ENCODE measurements at regions not wholly inside any gene's neighbourhood (a gene's known extent, or its start where the extent isn't known, plus 50 kb on each side); places are given as distances from the start of the nearest gene placed in this dataset.

DNA sequence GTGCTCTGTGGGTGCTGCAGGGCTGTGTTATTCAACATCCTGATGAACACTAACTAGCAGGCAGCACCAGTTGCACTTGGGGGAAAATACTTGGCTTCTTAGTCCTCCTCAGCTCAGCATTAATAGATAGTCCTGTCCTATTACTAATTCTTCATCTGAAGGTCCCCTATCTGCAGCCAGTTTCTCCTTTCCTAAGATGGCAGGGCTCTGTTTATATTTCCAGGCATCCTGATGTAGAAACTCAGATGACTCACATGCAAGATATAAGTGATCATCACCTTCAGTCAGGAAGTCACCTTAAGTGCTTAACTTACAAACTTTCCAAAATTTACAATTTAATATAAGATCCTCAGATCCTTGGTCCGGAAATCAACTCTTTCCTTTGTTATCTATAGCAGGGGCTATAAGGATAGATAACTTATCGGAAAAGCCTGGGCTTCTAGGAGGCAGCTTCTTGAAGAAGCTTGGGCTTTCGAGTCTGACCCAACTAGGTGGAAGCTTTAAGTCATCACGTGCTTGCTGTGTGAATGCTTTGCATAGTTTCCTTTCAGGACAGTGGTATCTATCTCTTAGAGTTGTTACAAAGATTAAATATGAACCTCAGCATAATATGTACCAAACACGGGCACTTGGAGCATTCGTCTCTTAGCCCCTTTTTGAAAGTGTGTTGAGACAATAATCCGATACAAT, 181.0 kb upstream of the GRIP1 start:
- DNase-seq = no peak

DNA sequence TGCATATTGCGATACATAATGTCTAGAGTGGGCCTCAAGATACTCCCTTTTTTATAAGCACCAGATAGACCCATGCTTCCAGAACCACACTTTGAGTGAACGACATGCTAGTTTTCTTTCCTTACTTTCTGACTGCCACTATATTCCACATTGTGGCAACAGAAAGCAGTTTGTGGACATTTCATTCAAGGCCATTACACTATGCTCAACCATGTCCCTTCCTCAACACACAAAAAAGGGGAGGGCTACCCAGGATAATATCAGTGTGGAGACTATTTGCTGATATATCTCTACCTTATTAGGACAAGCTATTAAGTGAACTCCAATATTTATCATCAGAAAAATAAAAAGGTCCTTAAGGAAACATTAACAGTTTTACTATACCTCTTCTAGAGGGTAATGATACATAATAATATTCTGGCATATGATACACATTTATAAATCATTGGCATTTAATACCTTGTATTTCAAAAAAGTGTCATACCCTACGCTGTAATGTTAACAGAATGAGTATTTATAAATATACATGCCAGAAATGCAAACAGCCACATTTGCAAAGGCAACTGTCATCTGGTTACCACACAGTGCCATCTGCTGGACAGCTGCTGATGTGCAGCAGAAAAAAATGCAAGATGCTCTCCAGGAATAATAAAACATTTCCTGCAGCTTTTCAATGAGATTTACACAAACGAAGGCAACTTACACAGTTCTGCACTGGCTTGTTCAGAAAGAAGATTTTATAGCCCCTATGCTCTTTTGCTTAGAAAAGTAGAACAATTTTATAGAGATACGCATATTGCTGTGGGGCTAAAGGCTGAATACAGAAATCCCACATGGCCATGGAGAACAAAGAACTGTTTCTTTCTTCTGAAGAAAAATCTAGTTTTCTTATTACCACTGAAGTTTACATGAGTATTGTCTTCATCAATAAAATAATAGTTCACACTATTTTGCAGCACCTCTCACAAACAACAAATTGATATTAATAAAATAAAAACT, 182.2 kb upstream of the GRIP1 start:
- peak in 4 of 5 donors; percentile 27 to 54 (median 35) for DNase-seq

GRCh38 chr12:66862356-66862985, 183.6 kb upstream of the GRIP1 start:
- DNase-seq = no peak

- DNase-seq = no peak
These were observed 184.4 kb upstream of the GRIP1 start for GRCh38 chr12:66863276-66863675.

GRCh38 chr12:66877925-66878324, 199.0 kb upstream of the GRIP1 start:
- no peak for DNase-seq

GRCh38 chr12:66879409-66879808, 200.5 kb upstream of the GRIP1 start:
- DNase-seq = no peak

DNA sequence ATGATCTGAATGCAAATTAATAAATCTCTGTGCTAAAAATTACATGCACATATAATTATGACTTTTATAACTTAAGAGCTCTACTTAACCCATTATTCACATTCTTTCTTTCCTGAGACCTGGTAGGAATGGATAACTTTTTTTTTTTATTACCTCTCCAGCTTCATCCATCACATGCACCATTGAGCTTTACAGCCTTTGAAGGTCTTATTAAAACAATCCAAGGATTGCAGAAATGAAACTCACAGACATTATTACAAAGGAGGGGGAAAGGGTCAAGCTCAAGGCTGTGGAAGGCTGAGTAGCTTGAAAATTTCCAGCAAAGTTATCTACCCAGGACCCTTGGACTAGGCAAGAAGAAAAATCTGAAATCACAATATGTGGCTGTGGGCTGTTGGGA, 202.5 kb upstream of the GRIP1 start:
- no peak for DNase-seq

DNA sequence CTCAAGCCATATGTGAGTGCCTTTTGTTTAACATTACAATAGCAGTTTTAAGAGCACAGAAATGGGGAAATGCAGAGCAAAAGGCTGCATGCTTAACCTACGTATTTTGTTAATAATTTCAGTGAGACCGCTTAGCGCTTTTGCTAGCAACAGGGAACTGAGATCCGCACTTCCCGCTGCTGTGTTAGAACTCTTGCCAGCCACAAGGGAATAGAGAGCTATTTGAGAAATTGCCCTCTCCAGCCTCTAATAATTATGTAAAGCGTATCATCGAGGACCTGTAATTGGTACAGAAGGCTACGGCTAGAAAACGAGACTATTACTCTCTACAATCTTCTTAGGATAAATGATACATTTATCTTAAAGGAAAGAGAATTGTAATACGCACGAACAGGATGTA, 205.2 kb upstream of the GRIP1 start:
- DNase-seq = no peak

DNA sequence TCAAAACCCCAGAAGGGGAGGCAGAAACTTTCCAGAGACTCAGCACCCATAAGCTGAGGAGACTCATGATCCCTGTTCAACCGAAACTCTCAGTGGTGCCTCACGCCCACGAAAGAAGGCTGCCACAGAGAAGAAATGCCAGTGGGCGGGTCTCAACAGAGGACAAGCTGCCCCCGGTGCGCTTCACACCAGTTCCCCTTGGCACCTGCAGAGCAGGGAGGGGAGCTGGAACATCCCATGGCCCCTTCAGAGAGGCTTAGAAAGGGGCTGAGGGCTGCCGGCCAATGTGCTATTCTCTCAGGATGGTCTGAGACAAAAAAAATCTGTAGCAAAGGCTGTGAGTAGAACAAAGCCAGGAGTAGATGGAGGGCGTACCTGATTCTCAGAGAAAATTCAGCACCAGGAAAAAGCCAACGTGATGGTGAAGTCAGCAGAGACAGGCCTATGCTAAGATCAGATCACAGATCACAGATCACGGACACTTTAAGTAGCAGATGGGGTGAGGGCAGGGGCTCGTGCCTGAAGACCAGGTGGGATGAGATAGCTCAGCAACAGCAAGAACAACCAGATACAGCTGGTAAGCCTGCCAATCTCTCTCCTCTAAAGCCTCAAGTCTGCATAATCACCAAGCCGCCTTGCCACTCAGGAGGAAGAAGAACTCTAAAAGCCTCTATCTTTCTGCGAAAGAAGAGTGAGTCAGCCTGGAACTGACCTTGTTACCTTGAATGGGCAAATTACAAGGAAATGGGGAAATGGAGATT, 206.4 kb upstream of the GRIP1 start:
- no peak for DNase-seq

- DNase-seq = no peak
These were observed 217.9 kb upstream of the GRIP1 start for GRCh38 chr12:66896797-66897196.

DNA sequence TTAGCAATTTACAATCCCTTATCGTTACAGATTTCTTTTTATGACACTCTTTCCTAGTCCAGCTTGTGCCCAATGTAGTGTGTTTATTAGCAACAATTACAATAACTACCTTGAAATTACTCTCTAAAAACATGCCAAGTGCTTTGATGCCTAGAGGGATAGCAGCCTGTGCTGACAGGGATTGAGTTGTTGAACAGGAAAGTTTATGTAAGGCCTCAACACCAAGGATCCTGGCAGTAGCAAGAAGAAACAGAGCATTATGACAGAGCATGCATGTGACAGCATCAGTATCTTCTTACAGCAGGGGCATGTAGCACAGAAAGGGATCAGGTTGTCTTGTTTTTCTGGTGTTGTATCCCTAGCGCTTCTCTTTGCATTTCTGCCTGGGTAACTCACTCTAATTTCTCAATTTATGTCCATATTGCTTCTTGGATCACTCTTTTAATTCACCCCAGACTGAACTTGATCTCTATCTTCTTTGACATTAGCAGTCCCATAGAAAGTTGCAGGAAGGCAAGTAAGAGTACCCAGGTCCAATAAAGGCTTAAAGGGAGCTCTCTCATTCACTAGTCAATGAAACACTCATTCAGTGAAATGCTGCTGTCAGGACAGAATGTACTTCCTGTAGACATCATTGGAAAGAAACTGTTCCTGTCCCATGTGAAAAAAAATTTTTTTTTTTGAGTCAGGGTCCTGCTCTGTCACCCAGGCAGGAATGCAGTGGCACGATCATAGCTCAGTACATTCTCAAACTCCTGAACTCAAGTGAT, 220.0 kb upstream of the GRIP1 start:
- no peak for DNase-seq

GRCh38 chr12:66899588-66899987, 220.7 kb upstream of the GRIP1 start:
- DNase-seq = no peak

DNA sequence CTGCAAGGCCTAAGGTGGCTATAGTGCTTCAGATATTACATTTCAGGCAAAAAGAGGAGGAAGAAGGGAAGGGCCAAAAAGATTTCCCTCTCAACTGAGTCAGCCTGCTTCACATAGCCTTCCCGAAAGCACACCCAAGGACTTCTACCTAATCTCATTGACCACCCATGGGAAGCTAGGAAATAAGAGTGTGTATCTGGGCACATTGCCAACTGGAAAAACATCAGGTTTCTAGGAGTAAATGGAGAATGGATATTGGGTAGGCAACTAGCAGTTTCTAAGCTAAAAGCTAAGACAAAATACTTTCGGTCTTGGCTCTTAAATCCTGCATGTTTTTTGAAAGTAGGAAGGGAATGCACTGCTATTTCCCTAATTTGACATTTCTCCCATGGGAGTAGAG, 221.7 kb upstream of the GRIP1 start:
- DNase-seq = no peak

GRCh38 chr12:66901138-66901932, 222.5 kb upstream of the GRIP1 start:
- DNase-seq = no peak

DNA sequence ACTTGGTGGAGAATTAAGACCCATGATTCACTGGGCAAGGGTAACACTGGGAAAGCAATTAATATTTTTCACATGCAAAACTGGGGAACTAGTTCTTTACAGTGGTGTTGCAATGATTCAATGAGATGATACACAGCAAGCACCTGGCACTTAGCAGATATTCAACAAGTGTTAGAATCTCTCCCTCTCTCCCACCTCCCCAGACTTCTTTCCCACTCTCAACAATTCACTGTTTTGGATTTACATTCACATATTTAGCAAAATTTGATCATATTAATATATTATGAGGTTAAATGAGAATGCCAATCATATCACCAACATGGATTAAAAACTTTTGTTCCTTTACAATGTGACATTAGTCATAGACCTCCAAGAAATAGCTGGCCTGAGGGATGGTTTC, 223.1 kb upstream of the GRIP1 start:
- DNase-seq = no peak

GRCh38 chr12:66903782-66904396, 225.0 kb upstream of the GRIP1 start:
- no peak for DNase-seq

- no peak for DNase-seq
These were observed 226.3 kb upstream of the GRIP1 start for GRCh38 chr12:66905201-66905600.

DNA sequence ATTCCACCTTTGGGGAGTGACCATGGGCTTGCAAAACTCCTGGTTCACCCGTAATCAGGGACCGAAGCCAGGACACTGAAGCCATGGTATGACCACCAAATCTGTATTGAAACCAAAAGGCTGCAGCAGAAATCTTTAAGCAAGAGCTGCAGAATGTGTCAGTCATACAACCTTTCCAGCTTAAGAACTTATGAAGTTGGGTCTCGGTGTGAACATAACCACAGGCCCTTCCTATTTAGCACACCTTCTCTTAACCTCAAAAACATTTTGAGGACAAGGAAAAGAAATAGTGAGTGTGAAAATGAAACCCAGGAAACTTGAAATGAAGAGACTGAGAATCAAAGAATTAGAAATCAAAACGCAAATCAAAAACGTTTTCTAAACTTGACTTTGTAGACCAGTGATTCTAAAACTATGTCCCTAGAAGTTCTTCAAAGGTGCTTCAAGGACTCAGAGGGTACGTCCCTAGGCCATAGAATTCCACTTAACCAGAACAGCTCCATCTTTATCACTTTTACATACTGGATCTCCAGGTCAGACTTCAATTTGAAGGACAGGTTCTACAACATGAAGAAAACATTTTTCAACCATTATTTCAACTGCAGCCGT, 231.6 kb upstream of the GRIP1 start:
- DNase-seq = no peak

DNA sequence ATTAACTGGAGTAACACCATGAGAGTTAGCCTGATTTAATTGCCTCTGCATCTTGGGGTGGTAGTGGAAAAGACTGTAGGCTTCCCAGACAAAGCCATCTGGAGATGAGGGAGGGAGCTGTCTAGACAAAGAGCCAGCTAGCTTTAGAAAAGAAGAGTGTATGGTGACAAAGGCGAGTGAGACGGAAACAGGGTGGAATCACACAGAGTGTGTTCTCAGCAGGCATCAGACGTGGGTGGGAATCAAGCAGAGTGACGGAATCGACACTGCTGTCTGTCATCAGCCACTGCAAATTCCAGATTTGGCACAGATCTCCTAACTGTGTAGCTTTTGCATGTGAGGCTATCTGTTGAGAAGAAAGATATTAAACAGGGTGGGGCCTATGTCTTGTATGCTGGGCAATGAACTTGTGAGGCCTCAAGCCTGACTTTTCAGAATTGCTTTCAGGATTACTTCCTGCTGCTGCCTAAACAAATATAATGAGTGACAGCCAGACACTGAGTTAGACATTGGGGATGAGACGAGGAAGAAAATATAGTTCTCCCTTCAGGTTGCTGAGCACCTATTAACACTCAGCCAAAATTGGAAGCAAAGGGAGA, 236.5 kb upstream of the GRIP1 start:
- DNase-seq = no peak

- DNase-seq = no peak
These were observed 237.3 kb upstream of the GRIP1 start for GRCh38 chr12:66916189-66916588.
